OCI-LY3 (cell line): ENCODE measurements at regions not wholly inside any gene's neighbourhood (a gene's known extent, or its start where the extent isn't known, plus 50 kb on each side); places are given as distances from the start of the nearest gene placed in this dataset.

ENCODE experiments used
- EZH2phosphoT487 ChIP-seq: fragments of 200-600 bp; shearing (Covaris generic); IDR thresholded peaks from 2 replicates; pipeline ENCODE4 v1.6.1; 2018; ENCODE audit warnings: antibody characterized with exemption, mixed run types, low read depth
- TF ChIP-seq, protein P1 (sequence below): fragments of 200-600, 300-600 bp; sonication (generic); IDR thresholded peaks from 2 replicates; pipeline ENCODE4 v1.5.1; 2014; ENCODE audit warnings: antibody characterized with exemption, low read length, low read depth

DNA sequence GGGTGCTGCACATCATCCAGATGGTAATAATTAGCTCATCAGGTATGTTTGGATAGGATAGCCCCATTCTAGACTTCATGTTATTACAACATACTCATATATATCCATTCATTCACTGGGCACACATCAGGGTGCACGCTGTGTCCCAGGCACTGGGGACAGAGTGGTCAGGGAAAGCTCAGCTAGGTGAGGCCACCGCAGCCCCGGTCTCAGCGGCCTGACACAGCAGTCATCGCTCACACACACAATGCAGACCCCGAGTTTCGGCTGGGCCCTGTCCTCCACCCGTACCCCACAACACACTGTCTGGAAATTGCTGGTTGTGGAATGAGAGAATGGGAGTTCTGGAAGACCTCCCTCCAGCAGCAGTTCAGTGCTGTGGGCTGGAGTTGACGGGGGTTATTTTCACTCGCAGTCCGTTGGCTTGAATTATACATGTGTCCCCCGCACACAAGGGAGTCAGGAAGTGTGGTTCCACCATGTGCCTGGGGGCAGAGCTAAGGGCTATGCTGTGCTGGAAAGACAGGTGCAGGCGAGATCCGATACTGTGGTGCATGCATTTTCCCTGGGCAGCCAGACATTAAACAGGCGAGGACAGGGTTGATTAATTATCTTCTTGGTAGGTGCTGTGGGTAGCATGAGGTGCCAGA lies 257.6 kb downstream of the TEX29 start:
- TF ChIP-seq, protein P1, sequence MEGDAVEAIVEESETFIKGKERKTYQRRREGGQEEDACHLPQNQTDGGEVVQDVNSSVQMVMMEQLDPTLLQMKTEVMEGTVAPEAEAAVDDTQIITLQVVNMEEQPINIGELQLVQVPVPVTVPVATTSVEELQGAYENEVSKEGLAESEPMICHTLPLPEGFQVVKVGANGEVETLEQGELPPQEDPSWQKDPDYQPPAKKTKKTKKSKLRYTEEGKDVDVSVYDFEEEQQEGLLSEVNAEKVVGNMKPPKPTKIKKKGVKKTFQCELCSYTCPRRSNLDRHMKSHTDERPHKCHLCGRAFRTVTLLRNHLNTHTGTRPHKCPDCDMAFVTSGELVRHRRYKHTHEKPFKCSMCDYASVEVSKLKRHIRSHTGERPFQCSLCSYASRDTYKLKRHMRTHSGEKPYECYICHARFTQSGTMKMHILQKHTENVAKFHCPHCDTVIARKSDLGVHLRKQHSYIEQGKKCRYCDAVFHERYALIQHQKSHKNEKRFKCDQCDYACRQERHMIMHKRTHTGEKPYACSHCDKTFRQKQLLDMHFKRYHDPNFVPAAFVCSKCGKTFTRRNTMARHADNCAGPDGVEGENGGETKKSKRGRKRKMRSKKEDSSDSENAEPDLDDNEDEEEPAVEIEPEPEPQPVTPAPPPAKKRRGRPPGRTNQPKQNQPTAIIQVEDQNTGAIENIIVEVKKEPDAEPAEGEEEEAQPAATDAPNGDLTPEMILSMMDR, result no peak
- TF ChIP-seq EZH2phosphoT487, result no peak
